Hepatic stellate cell (primary cell): ENCODE measurements at regions not wholly inside any gene's neighbourhood (a gene's known extent, or its start where the extent isn't known, plus 50 kb on each side); places are given as distances from the start of the nearest gene placed in this dataset.
"Not testable (repeated sequence)": the region's sequence is repeated elsewhere in the genome, so short reads cannot be mapped to it uniquely, and the experiment has no call there.

ENCODE experiments used
- DNase-seq: peaks from one replicate; pipeline ENCODE4 v3.0.0; 2011; ENCODE audit warnings: low spot score

DNA sequence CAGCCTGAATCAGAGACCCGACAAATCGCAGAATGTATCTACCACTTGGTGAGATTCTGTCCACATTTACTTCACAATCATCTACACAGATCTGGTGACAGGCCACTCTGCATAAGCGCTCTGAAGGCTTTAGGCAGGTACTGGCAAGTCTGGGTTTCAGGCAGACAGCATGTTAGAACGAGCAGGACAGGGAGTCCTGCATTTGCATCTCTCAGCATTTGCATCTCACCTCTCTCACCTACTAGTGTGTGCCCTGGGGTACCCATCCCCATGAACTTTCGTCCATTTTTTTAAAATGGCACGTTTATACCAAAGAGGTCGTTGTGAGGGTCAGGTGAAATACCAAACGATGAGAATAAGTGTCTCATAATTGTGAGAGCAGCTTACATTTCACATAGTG is 108.2 kb downstream of the SPATA31A1 start:
- not testable (repeated sequence) for DNase-seq

DNA sequence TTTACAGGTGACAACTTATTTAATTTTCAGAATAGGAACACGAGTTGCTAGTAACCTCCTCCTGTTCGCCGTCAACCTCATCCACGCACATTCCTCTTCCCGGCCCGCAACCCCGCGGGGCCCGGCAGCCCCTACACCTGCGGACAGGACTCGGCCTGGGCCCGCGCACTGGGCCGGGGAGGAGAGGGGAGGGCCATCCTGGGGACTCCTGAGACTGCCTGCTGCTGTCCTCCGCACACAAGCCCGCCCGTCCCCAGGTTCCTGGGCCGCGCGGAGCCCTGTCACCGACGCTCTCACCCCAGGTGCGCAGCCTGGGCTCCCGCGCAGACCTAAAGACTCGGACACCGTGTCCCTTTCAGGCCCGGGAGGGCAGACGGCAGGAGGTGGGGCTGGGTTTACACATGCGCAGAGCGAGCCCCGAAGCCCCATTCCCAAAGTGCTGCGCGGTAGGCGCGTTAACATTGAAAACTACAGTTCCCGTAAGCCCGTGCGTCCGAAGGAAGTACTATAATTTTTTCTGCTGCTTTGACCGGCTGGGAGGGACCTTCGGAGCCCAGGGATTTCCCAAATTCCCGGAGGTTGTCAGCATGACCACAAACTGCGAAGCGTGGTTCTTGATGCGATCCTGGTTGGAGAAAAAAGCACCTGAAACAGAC is 108.8 kb downstream of the SPATA31A1 start:
- not testable (repeated sequence) for DNase-seq

DNA sequence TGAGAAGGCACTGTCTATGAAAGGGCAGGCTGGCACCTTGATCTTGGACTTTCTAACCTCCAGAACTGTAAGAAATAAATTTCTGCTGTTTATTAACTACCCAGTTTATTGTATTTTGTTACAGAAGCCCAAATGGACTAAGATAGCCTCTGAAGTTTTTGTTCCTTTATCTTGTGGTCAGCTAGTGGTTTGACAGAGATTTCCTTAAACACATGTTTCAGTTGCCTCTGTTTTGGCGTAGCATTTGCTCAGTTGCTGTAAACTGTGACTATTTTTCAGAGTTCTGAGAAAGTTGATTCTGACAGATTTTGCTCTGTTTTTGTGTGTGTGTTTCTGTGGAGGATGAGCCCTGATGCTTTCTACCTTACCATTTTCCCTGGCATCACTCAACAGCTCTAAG is 119.0 kb downstream of the SPATA31A1 start:
- not testable (repeated sequence) for DNase-seq

DNA sequence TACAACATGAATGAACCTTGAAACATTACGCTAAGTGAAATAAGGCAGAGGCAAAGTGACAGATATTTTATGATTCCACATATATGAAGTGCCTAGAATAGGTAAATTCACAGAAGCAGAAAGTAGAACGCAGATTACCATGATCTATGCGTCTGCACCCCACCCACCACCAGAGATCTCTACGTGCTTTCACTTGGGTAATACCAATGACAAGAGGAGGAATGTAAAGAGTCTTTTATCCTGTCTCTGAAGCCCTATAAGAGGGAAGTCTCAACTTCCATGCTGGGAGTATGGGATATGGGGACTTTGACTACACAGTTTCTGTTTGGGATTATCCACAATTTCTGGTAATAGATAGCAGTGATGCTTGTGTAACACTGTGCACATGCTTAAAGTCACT is 127.6 kb downstream of the SPATA31A1 start:
- not testable (repeated sequence) for DNase-seq

DNA sequence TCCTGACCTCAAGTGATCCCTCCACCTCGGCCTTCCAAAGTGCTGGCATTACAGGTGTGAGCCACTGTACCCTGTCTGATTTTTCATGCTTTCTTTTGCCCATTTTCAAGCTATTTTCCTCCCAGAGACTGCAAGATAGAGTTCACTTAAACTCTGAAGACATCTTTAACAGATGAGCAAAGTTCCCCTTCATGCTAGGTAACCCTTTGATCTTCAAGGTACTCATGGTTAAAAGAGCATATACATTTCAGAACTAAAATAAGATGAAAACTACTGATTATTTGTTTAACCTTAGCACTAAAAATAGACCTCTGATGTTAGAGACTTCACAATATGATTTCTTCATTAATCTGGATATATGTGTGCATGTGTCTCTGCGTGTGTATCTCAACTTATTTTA is 128.4 kb downstream of the SPATA31A1 start:
- not testable (repeated sequence) for DNase-seq

DNA sequence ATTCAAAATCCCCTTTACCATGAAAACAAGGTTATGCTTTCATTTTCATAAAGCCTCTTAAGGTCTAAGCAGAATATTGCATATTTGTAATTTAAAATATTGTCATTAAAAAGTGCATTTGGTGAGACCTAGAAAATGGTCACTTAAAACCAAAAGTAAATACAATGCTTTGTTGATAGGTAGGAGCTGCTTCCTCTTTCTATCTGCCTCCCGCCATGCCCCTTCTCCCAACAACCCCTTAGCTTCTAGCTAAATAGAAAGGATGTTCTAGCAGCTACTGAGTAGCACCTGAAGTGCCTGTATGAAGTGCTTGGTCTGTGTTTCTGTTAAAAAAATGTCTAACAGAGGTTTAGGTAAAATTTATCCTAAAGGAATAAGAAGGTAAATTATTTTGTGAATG is 128.8 kb downstream of the SPATA31A1 start:
- not testable (repeated sequence) for DNase-seq

DNA sequence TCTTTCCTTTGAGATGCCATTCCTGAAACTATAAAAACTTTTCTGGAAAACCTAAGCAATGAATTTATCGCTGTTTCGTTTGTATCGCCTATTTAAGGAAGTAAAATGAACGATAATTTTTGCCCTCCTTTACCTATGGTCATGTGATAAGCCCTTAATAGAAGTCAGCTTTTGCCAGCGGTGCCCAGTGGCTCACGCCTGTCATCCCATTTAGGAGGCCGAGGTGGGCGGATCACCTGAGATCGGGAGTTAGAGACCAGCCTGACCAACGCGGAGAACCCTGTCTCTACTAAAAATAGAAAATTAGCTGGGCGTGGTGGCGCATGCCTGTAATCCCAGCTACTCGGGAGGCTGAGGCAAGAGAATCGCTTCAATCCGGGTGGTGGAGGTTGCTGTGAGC is 132.0 kb downstream of the SPATA31A1 start:
- DNase-seq: not testable (repeated sequence)

DNA sequence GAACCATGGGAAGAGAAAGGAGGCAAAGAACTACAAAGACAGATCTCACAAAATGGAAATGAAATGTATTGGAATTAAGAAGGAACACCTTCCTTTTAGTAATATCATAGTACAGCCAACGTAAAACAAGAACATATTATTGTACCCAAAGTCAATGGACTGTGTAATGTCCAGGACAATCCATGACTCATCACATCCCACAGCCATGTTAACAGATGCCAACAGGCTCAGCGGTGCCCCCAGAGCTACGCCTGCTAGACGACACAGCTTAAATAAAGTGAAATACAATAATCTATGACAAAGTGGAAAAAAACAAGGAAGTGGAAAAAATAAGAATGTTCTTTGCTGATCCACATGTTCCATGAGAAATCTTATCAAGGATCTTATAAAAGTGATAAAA is 140.8 kb downstream of the SPATA31A1 start:
- DNase-seq: not testable (repeated sequence)

DNA sequence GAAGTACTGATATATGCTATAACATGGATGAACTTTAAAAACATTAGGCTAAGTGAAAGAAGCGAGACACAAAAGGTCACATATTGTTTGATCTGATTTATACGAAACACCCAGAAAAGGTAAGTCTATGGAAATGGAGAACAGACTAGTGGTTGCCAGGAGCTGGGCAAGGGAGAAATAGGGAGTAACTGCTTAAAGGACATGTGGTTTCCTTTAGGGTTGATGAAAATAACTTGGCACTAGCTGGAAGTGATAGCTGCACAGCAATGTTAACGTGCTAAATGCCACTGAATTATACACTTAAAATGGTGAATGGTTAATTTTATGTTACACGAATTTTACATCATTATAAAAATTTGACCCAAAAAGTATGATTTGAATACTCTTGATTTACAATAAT is 147.7 kb downstream of the SPATA31A1 start:
- not testable (repeated sequence) for DNase-seq

DNA sequence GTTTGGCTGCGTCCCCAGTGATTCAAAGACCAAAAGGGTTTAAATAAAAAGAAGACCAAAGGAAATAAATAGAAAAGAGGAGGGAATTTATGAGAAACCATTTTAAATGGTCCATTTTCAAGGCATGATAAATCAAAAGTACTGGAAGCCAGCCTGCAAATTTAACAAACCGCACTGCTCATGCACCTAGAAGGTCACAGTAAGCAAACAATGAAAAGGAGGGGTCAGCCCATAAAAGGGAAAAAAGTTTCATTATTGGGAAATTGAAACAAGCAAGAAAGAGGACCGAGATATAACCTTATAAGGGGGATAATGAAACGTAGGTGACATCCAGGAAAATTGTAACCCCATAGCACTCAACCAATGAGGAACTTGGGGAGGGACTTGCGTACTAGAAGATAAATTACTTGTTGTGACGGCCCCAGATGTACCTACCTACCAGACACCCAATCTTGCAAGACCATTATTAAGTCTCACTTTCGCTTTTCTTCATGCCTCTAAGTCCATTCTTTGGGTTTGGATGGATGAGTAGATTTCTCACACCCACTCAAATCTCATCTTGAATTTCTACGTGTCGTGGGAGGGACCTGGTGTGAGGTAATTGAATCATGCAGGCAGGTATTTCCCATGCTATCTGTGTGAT is 172.0 kb downstream of the SPATA31A1 start:
- not testable (repeated sequence) for DNase-seq

DNA sequence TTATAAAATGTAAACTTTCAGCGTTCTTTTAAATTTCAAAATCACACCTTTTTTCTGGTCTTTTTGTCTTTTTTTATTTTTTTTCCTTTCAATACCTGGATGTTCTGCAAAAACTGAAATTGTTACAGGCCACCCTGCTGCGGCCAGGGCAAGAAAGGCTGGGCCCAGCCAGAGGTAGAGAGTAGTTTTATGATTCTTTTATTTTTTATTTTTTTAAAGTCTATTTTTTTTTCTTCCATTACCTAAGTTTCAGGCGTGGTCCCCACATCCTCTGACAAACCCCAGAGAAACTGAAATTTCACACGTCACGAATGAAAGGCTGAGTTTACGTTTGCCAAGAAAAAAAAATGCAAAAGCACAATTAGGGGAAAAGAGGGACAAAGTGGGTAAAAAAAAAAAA is 177.1 kb downstream of the SPATA31A1 start:
- not testable (repeated sequence) for DNase-seq

DNA sequence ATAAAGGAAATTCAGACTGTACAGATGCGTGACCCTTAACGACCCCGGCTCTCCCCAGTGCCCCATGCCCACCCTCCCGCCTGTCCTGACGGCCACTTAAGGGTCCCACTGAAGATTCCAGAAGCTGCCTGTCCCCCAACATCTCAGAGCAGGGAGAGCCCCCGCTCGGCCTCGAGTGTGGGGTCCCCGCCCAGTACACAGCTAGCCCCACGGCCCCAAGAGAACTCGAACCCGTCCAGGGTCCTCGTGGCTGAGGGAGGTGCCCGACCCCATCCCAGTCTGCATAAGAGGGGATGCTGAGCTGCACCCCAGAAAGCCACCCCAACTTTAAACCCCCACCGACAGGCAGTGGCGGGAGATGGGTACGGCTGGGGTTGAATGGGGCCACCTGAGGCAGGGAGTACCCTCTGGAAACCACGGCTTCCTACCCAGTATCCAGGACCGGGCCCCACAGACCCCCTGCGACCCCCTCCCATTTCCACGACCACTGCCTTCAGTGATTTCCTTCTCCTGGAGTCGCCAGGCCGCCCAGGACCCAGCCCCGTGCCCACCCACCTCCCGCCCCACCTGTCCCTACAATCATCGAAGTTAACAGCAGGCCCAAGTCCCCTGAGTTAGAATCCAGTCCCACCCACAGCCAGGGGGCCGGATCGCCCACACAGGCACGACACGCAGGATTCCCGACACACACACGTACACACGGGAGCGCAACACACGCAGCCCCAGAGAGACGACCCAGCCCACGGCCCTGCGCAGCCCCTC is 177.7 kb downstream of the SPATA31A1 start:
- not testable (repeated sequence) for DNase-seq

DNA sequence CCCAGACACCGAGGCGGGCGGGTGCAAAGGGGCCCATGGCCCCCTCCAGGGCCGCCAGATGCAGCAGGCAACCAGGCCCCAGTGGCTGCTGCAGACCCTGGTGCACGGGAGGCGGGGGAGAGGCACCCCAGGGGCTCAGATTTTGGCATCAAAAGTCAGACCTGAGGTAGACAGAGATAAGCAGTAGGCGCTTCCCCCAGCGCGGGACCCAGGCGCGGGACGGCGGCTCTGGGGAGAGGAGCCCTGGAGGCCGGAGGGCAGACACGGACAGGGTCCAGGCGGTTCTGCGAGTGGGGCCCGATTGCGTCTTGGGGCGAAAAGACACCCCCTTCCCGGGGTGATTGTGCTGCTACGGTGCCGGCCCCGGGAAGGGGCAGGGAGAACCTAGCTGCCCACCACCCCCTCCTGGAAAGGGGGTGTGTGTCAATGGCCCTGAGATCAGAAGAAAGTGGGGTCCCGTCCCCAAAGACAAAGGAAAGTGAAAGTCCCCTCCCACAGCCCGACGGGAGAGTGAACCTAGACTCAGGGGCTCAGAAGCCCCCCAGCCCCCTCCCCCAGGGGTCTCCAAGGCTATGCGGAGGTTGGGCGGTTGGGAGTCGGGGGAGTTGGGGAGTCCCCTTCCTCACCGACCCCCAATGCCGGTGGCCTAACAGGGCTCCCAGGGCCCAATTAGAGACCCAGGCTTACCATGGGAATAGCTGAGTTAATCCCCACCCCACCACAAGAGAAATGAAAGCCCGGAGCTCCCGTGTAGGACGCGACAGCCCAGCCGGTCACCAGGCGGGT is 178.5 kb downstream of the SPATA31A1 start:
- not testable (repeated sequence) for DNase-seq

DNA sequence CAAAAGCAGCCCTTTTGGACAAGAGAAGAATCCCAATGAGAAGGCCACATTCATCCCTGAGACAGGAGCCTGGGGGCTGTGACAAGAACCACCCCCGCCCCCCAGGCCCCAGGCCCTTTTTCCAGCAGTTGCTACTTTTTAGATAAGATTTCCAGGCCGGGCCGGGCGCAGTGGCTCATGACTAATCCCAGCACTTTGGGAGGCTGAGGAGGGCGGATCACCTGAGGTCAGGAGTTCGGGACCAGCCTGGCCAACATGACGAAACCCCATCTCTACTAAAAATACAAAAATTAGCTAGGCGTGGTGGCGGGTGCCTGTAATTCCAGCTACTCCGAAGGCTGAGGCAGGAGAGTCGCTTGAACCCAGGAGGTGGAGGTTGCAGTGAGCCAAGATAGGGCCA is 179.4 kb downstream of the SPATA31A1 start:
- DNase-seq: not testable (repeated sequence)

DNA sequence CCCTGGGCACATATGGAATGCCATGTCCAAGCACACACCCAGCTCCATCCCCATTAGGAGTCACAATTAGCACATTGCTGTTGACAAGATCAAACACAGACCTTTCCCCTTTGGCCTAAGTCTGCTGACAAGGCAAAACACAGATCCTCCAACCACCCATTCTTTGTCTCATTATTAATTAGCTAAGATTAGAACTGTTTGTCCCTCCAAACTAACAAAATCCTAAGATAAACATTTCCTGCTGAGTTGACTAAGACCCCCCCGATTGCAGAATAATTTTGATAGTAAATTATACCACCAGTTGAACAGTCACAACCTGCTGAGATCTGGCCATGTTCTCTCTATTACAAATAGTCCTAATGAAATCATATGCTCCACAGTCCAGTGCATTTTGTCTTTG is 186.7 kb downstream of the SPATA31A1 start:
- DNase-seq: not testable (repeated sequence)

DNA sequence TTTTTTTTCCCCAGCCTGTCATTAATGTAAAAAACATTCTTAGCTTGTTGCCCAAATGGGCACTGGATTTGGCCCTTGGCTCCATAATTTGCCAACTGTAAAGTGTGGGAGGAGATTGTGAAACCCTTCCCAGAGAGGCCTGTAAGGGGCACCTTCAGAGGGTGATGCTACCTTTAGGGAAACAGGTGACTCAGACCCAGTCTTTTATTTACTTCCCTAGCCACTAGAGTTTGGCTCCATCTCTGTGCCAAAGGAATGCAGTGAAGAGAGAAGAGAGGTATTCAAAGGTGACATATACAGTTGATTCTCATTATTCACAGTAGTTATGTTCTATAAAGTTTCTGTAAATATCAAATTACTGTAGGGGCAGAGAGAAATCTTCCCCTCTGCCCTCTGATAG is 189.6 kb downstream of the SPATA31A1 start:
- not testable (repeated sequence) for DNase-seq

DNA sequence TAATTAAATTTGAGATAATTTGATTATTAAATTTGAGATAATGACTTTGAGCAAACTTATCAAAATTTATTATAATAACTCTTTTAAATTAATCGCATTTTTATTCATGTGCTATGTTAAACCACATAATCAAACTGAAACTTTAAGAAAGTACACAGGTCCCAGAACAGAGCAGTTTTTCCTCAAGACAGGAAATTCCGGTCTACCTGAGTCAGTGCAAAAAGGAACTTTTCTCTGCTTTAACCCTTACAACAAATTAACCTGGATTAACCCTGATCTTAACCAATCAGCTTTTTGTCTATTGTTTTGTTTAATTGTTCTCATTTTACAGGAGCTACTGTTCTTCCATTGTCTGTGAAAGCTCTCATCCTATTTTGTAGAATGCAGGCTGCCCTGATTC is 195.1 kb downstream of the SPATA31A1 start:
- not testable (repeated sequence) for DNase-seq

DNA sequence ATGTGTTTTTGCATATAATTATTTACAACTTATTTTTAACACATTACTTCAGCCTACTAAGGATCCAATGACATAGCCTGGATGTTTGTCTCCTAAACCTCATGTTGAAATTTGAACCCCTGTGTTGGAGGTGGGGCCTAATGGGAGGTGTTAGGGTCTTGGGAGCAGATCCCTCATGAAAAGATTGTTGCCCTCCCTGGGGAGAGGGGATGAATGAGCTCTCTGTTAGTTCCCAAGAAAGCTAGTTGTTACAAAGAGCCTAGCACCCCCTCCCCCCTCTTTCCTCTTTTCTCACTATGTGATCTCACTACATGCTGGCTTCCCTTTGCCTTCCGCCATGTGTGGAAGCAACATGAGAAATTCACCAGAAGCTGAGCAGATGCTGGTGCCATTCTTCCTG is 196.1 kb downstream of the SPATA31A1 start:
- not testable (repeated sequence) for DNase-seq

DNA sequence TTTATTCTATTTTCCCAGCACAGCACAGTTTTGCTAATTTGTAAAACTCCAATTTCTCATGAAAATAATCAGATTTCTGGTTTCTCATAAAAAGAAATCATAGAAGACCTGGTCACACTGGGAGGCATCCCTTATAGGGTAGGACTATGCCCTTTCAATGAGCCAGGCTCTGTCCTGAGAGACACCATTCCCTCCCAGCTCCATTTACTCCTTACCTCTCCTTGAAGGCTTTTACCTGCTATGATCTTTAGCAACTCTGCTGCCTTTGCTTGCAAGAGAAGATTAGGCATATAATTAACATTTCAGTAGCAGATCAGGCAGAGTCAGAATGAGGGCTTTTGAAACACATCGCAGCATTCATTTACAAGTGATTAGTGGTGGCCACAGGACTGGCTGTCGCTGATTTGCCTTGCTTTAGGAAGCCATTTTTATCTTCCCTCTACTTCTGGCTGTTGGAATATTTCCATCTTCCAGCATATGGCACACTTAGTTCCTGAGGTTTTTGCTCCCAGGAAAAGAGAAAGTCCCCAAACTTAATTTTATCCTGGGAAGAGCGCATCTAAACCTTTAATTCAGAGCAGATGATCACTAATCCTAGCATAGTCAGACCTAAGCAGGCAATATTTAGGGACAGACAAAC is 196.9 kb downstream of the SPATA31A1 start:
- not testable (repeated sequence) for DNase-seq

DNA sequence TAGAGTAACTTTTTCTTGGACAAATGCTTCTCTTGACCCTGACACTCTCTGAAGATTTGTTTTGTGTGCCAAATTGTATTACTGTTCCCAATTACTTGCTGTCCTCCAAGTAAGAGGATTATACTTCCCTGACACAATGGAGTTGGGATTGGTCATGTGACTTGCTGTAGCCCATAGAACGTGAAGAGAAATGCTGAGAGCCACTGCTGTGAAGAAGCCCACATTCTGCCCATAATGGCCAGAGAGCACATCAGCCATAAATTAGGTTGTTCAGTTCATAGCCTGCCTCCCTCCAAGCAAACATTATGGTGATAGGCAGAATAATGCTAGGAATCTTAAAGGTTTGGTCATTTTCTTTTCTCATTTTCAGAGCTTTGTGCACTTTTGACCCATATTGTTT is 198.9 kb downstream of the SPATA31A1 start:
- not testable (repeated sequence) for DNase-seq

DNA sequence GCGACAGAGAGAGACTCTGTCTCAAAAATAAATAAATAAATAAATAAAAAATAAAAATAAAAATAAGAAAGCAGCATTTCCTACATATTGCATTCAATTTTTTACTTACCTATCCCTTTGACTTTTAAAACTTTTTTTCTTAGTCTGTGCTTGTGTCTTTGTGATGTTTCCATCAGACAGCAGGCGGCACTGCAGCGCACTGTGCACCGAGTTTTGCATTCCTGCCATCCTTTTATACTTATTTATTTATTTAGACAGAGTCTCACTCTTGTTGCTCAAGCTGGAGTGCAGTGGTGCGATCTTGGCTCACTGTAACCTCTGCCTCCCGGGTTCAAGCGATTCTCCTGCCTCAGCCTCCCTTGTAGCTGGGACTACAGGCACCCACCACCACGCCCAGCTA is 203.9 kb downstream of the SPATA31A1 start:
- DNase-seq: not testable (repeated sequence)

DNA sequence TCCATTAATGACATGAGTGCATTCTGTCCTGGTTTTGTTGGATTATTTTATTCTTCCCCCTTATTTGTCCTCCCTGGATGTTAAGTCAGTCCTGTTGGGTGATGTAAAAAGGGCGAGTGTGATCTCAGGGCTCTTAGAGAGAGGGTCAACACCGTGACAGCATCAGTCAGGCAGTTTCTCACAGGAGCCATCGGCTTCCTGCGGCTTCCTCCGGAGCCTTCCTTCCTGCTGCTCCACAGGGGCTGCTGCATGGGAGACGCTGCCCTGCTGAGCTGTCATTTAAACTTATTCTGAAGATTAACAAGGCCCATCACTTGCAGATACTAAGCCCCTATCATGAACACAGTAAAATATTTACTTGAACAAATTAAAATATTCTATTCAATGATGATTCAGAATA is 211.3 kb downstream of the SPATA31A1 start:
- DNase-seq: not testable (repeated sequence)
